ENCODE measurements at regions not wholly inside any gene's neighbourhood (a gene's known extent, or its start where the extent isn't known, plus 50 kb on each side); places are given as distances from the start of the nearest gene placed in this dataset.

DNA sequence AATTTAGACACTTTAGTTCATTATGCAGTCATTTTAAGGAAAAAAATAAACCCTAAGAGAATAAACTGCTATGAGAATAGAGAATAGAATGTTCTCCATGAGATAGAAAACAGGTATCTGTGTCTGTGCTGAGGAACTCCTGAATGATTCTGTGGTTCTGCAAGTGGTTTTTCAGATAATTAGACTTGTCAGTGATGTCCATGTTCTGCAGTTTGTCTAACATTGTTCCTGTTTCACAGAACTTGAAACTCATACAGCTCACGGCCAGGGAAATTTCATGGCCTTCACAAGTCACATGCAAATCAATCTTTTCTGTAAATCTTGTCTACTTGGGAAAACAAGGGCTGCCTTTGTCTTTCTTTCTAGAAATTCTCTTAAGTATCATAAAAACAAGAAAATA lies 73.4 kb upstream of the HMGCLL1 start:
- TF ChIP-seq POLR2A (IDR thresholded peaks at IDR 0.05) (no peak), CTCF (IDR thresholded peaks at IDR 0.05) (no peak), EP300 (IDR thresholded peaks at IDR 0.05) (no peak), POLR2AphosphoS5 (IDR thresholded peaks at IDR 0.05) (peak in 1 of 4 donors; percentile 54)
